ENCODE measurements at regions not wholly inside any gene's neighbourhood (a gene's known extent, or its start where the extent isn't known, plus 50 kb on each side); places are given as distances from the start of the nearest gene placed in this dataset.

GRCh38 chr12:25780771-25781170, 177.7 kb upstream of the RASSF8 start:
- no peak overlapping the region for H3K27ac ChIP-seq (ENCODE audit: low read depth in 1 of 2, low read length in 2 of 2)
- 74% methylated on average over 3 of the region's 3 CpGs for WGBS
- H3K4me1 ChIP-seq (ENCODE audit: control insufficient read depth in 4 of 4, insufficient read depth in 4 of 4, low read length in 3 of 4) = no peaks in the 10 kb centered on the region
- H3K36me3 ChIP-seq (ENCODE audit: control insufficient read depth in 4 of 4, insufficient read depth in 3 of 4, low read depth in 1 of 4, low read length in 3 of 4) = no peaks in the 10 kb centered on the region
- no peaks in the 10 kb centered on the region for H3K27me3 ChIP-seq (ENCODE audit: control insufficient read depth in 4 of 4, insufficient read depth in 4 of 4, low read length in 3 of 4)
- DNase-seq (ENCODE audit: low spot score) = no peak
- no peak overlapping the region for H3K9ac ChIP-seq (ENCODE audit: low read depth in 1 of 2, low read length in 2 of 2)
- no peaks in the 10 kb centered on the region for H3K9me3 ChIP-seq (ENCODE audit: control insufficient read depth in 4 of 4, low read length in 3 of 4)
- no peak overlapping the region for H3K4me3 ChIP-seq (ENCODE audit: low read depth in 1 of 3, low read length in 3 of 3)
- no peak for TF ChIP-seq RXRA (IDR thresholded peaks at IDR 0.05)
- no peak for TF ChIP-seq TAF1 (conservative IDR thresholded peaks at IDR 0.05)
- TF ChIP-seq SP1 (IDR thresholded peaks at IDR 0.05) = no peak
- TF ChIP-seq EGR1 (IDR thresholded peaks at IDR 0.05; ENCODE audit: low read depth in 2 of 2) = no peak
- TF ChIP-seq FOXA2 (IDR thresholded peaks at IDR 0.05) = no peak
- no peak for TF ChIP-seq JUND (IDR thresholded peaks at IDR 0.05)
- TF ChIP-seq RAD21 (IDR thresholded peaks at IDR 0.05) = no peak
- no peak for TF ChIP-seq FOXA1 (IDR thresholded peaks at IDR 0.05)
- TF ChIP-seq REST (IDR thresholded peaks at IDR 0.05) = no peak
- no peak for TF ChIP-seq CTCF (IDR thresholded peaks at IDR 0.05; ENCODE audit: low read depth, low read length, missing input control)

- no peak overlapping the region for H3K27ac ChIP-seq (ENCODE audit: low read depth in 1 of 2, low read length in 2 of 2)
- no peak overlapping the region for H3K9ac ChIP-seq (ENCODE audit: low read depth in 1 of 2, low read length in 2 of 2)
- H3K27me3 ChIP-seq (ENCODE audit: control insufficient read depth in 4 of 4, insufficient read depth in 4 of 4, low read length in 3 of 4) = no peaks in the 10 kb centered on the region
- H3K4me1 ChIP-seq (ENCODE audit: control insufficient read depth in 4 of 4, insufficient read depth in 4 of 4, low read length in 3 of 4) = no peaks in the 10 kb centered on the region
- no peak overlapping the region for H3K4me3 ChIP-seq (ENCODE audit: low read depth in 1 of 3, low read length in 3 of 3)
- TF ChIP-seq MAX (IDR thresholded peaks at IDR 0.05) (no peak), NR2F2 (IDR thresholded peaks at IDR 0.05) (no peak), RAD21 (IDR thresholded peaks at IDR 0.05) (no peak), RXRA (IDR thresholded peaks at IDR 0.05) (no peak), ATF3 (IDR thresholded peaks at IDR 0.05) (no peak), SP1 (IDR thresholded peaks at IDR 0.05) (no peak), YY1 (IDR thresholded peaks at IDR 0.05) (no peak), GABPA (IDR thresholded peaks at IDR 0.05 in 1 of 2, conservative IDR thresholded peaks at IDR 0.05 in 1 of 2) (no peak), FOXA1 (IDR thresholded peaks at IDR 0.05) (no peak), CTCF (IDR thresholded peaks at IDR 0.05; ENCODE audit: low read depth, low read length, missing input control) (no peak), HNF4G (IDR thresholded peaks at IDR 0.05) (no peak), ZBTB33 (IDR thresholded peaks at IDR 0.05) (no peak), TAF1 (conservative IDR thresholded peaks at IDR 0.05) (no peak), HNF4A (conservative IDR thresholded peaks at IDR 0.05) (no peak), REST (IDR thresholded peaks at IDR 0.05) (no peak)
- WGBS = 64% methylated on average over 4 of the region's 4 CpGs
- DNase-seq (ENCODE audit: low spot score) = no peak
- H3K9me3 ChIP-seq (ENCODE audit: control insufficient read depth in 4 of 4, low read length in 3 of 4) = no peaks in the 10 kb centered on the region
- H3K36me3 ChIP-seq (ENCODE audit: control insufficient read depth in 4 of 4, insufficient read depth in 3 of 4, low read depth in 1 of 4, low read length in 3 of 4) = no peaks in the 10 kb centered on the region
Measured at GRCh38 chr12:25781232-25781631, 177.2 kb upstream of the RASSF8 start.

All from liver (tissue), 8 donors.